Choroid plexus epithelial cell (primary cell): ENCODE measurements at regions not wholly inside any gene's neighbourhood (a gene's known extent, or its start where the extent isn't known, plus 50 kb on each side); places are given as distances from the start of the nearest gene placed in this dataset.

Source experiments
- DNase-seq: peaks from one replicate; pipeline ENCODE4 v3.0.0-alpha.2; 2010; ENCODE audit warnings: low read depth
- H3K4me3 ChIP-seq: 2 replicates; pipeline ENCODE4 v1.5.1; 2011; ENCODE audit warnings: low read depth, mild to moderate bottlenecking, control low read depth, low read length, moderate library complexity
- CTCF ChIP-seq: conservative IDR thresholded peaks from 2 replicates; pipeline ENCODE4 v1.5.1; 2011; ENCODE audit warnings: low read depth, mild to moderate bottlenecking, control low read depth, inconsistent platforms, low read length, moderate library complexity

GRCh38 chr12:112676507-112676906 lies 115.0 kb upstream of the RPH3A start:
- DNase-seq: no peak
- no peak for TF ChIP-seq CTCF
- H3K4me3 ChIP-seq: no peak overlapping the region

GRCh38 chr12:112677050-112677765 lies 114.3 kb upstream of the RPH3A start:
- no peak overlapping the region for H3K4me3 ChIP-seq
- DNase-seq: no peak
- TF ChIP-seq CTCF: no peak

GRCh38 chr12:112680993-112681392 lies 110.6 kb upstream of the RPH3A start:
- DNase-seq: no peak
- no peak overlapping the region for H3K4me3 ChIP-seq
- no peak for TF ChIP-seq CTCF

- no peak overlapping the region for H3K4me3 ChIP-seq
- TF ChIP-seq CTCF: no peak
- no peak for DNase-seq
These were observed 109.0 kb upstream of the RPH3A start for GRCh38 chr12:112682586-112682985.

- H3K4me3 ChIP-seq: no peak overlapping the region
- no peak for DNase-seq
- no peak for TF ChIP-seq CTCF
These were observed 106.8 kb upstream of the RPH3A start for GRCh38 chr12:112684742-112685141.

GRCh38 chr12:112685321-112685720 lies 106.2 kb upstream of the RPH3A start:
- no peak overlapping the region for H3K4me3 ChIP-seq
- no peak for DNase-seq
- TF ChIP-seq CTCF: no peak

- no peak overlapping the region for H3K4me3 ChIP-seq
- no peak for TF ChIP-seq CTCF
- DNase-seq: peak; percentile 8
These were observed 105.2 kb upstream of the RPH3A start for GRCh38 chr12:112686373-112686772.
